Activated CD8-positive, alpha-beta T cell treated with anti-CD3 and anti-CD28 coated beads for 36 hours (primary cell): ENCODE measurements at regions not wholly inside any gene's neighbourhood (a gene's known extent, or its start where the extent isn't known, plus 50 kb on each side); places are given as distances from the start of the nearest gene placed in this dataset.

Experiments used
- ATAC-seq: fragments of 200-7000 bp; cut with Tn5 transposase; one replicate; pipeline ENCODE4 v1.10.0; 2021; ENCODE audit warnings: mild to moderate bottlenecking, moderate library complexity
- CTCF ChIA-PET: fragments of 350-600 bp; sonication (Branson Sonifier 250); formaldehyde crosslinking; loops from one replicate; lab custom pipeline; 2021; ENCODE audit warnings: antibody characterized with exemption; lab: Charles Lee
- POLR2A ChIA-PET: fragments of 350-600 bp; sonication (Branson Sonifier 250); formaldehyde crosslinking; loops from one replicate; lab custom pipeline; 2021; ENCODE audit warnings: antibody characterized with exemption; lab: Charles Lee
- DNase-seq: peaks from one replicate; pipeline ENCODE4 v3.0.0-alpha.2; 2020
- H3K27ac Mint-ChIP-seq: one replicate; pipeline ENCODE4 v1.8.0; 2021; ENCODE audit warnings: mild to moderate bottlenecking, mixed read lengths
- H3K27me3 Mint-ChIP-seq: one replicate; pipeline ENCODE4 v1.8.0; 2021; ENCODE audit warnings: mixed read lengths
- H3K36me3 Mint-ChIP-seq: one replicate; pipeline ENCODE4 v1.8.0; 2021; ENCODE audit warnings: low read depth, mixed read lengths
- H3K4me1 Mint-ChIP-seq: one replicate; pipeline ENCODE4 v1.8.0; 2021; ENCODE audit warnings: low read depth, mixed read lengths
- H3K4me3 Mint-ChIP-seq: one replicate; pipeline ENCODE4 v1.8.0; 2021; ENCODE audit warnings: mild to moderate bottlenecking, moderate library complexity, mixed read lengths
- H3K9me3 Mint-ChIP-seq: one replicate; pipeline ENCODE4 v1.8.0; 2021; ENCODE audit warnings: mixed read lengths
- CTCF ChIP-seq: fragments of 200-600 bp; IDR thresholded peaks from one replicate; pipeline ENCODE4 v1.8.0; 2022; ENCODE audit warnings: antibody characterized with exemption, mild to moderate bottlenecking
- intact Hi-C: fragments of 100-400 bp; cut with micrococcal nuclease; formaldehyde crosslinking; loops from one replicate; pipeline ENCODE4 v1.10.0; 2022

- intact Hi-C loops = no loop called here
- H3K4me3 Mint-ChIP-seq = no peak overlapping the region
- H3K9me3 Mint-ChIP-seq = no peaks in the 10 kb centered on the region
- ChIA-PET POLR2A (no interaction called here), CTCF (interaction anchor here (1.4 to 5.8 kb wide), 3 partner anchors 14 to 948 kb away, joined by 3 to 42 read pairs (median 34); no protein-coding TSS in a partner anchor)
- H3K27ac Mint-ChIP-seq = no peak overlapping the region
- ATAC-seq = no peak
- H3K36me3 Mint-ChIP-seq = no peaks in the 10 kb centered on the region
- H3K27me3 Mint-ChIP-seq = no peaks in the 10 kb centered on the region
- no peak for DNase-seq
- no peak for TF ChIP-seq CTCF
- peaks cover 28% of the 10 kb centered on the region for H3K4me1 Mint-ChIP-seq
Measured at GRCh38 chr3:71872256-71872655, 87.3 kb upstream of the PROK2 start.

- H3K27me3 Mint-ChIP-seq = no peaks in the 10 kb centered on the region
- no peaks in the 10 kb centered on the region for H3K36me3 Mint-ChIP-seq
- H3K27ac Mint-ChIP-seq = no peak overlapping the region
- ChIA-PET POLR2A (interaction anchor here (0.6 to 0.9 kb wide), 2 partner anchors 9 to 26 kb away, joined by 3 read pairs; no protein-coding TSS in a partner anchor), CTCF (interaction anchor here (1.2 to 1.5 kb wide), 4 partner anchors 11 to 141 kb away, joined by 3 to 5 read pairs (median 3); no protein-coding TSS in a partner anchor)
- H3K4me1 Mint-ChIP-seq = peaks cover 28% of the 10 kb centered on the region
- ATAC-seq = no peak
- intact Hi-C loops = no loop called here
- DNase-seq = no peak
- H3K9me3 Mint-ChIP-seq = no peaks in the 10 kb centered on the region
- TF ChIP-seq CTCF = no peak
- no peak overlapping the region for H3K4me3 Mint-ChIP-seq
Measured at GRCh38 chr3:71870966-71871512, 86.1 kb upstream of the PROK2 start.

- intact Hi-C loops = no loop called here
- DNase-seq (no peak), ATAC-seq (no peak)
- ChIA-PET POLR2A (no interaction called here), CTCF (no interaction called here)
- Mint-ChIP-seq H3K4me1 (peaks cover 17% of the 10 kb centered on the region), H3K27ac (no peak overlapping the region), H3K9me3 (no peaks in the 10 kb centered on the region), H3K4me3 (no peak overlapping the region), H3K36me3 (no peaks in the 10 kb centered on the region), H3K27me3 (peaks cover under 1% of the 10 kb centered on the region)
- TF ChIP-seq CTCF = no peak
Measured at GRCh38 chr3:71868876-71869275, 83.9 kb upstream of the PROK2 start.

- H3K27ac Mint-ChIP-seq = no peak overlapping the region
- POLR2A ChIA-PET = no interaction called here
- no peak overlapping the region for H3K4me3 Mint-ChIP-seq
- DNase-seq (no peak), ATAC-seq (no peak)
- H3K36me3 Mint-ChIP-seq = no peaks in the 10 kb centered on the region
- no peaks in the 10 kb centered on the region for H3K4me1 Mint-ChIP-seq
- TF ChIP-seq CTCF = no peak
- intact Hi-C loops = no loop called here
- peaks cover 13% of the 10 kb centered on the region for H3K27me3 Mint-ChIP-seq
- CTCF ChIA-PET = interaction anchor here (1.0 to 3.6 kb wide), 3 partner anchors 10 to 155 kb away, joined by 3 to 16 read pairs (median 4); no protein-coding TSS in a partner anchor
- H3K9me3 Mint-ChIP-seq = peaks cover 1% of the 10 kb centered on the region
Measured at GRCh38 chr3:71865727-71866126, 80.8 kb upstream of the PROK2 start.

GRCh38 chr3:71863563-71864190 lies 78.7 kb upstream of the PROK2 start:
- Mint-ChIP-seq H3K4me1 (peaks cover 4% of the 10 kb centered on the region), H3K27me3 (peaks cover 17% of the 10 kb centered on the region), H3K27ac (no peak overlapping the region), H3K4me3 (no peak overlapping the region), H3K9me3 (peaks cover 1% of the 10 kb centered on the region), H3K36me3 (no peaks in the 10 kb centered on the region)
- ChIA-PET POLR2A (no interaction called here), CTCF (interaction anchor here (1.4 to 3.6 kb wide), 3 partner anchors 12 to 133 kb away, joined by 3 to 16 read pairs (median 4); no protein-coding TSS in a partner anchor)
- ATAC-seq = no peak
- intact Hi-C loops = no loop called here
- DNase-seq = no peak
- no peak for TF ChIP-seq CTCF
